Neural progenitor cell (in vitro differentiated cells): ENCODE measurements at regions not wholly inside any gene's neighbourhood (a gene's known extent, or its start where the extent isn't known, plus 50 kb on each side); places are given as distances from the start of the nearest gene placed in this dataset.

Experiments used
- DNase-seq: peaks from one replicate; pipeline ENCODE4 v3.0.0-alpha.2; 2016; ENCODE audit warnings: low spot score
- H2AFZ ChIP-seq: fragments of 200-600 bp; sonication (generic); replicated peaks from 2 replicates; pipeline ENCODE4 v1.6.1; 2016; ENCODE audit warnings: antibody characterized with exemption
- H3F3A ChIP-seq: fragments of 200-600 bp; sonication (generic); 2 replicates; pipeline ENCODE4 v1.6.1; 2016; ENCODE audit warnings: antibody characterized with exemption, low read depth
- H3K27ac ChIP-seq: fragments of 200-600 bp; sonication (generic); 2 replicates; pipeline ENCODE4 v1.5.1; 2016; ENCODE audit warnings: mild to moderate bottlenecking
- H3K27me3 ChIP-seq: fragments of 200-600 bp; sonication (generic); 2 replicates; pipeline ENCODE4 v1.6.1; 2016; ENCODE audit warnings: mild to moderate bottlenecking, moderate library complexity
- H3K36me3 ChIP-seq: fragments of 200-600 bp; sonication (generic); 2 replicates; pipeline ENCODE4 v1.5.1; 2016
- H3K4me1 ChIP-seq: fragments of 200-600 bp; sonication (generic); 2 replicates; pipeline ENCODE4 v1.6.1; 2016; ENCODE audit warnings: mixed run types
- H3K4me2 ChIP-seq: fragments of 200-600 bp; sonication (generic); 2 replicates; pipeline ENCODE4 v1.6.1; 2016
- H3K4me3 ChIP-seq: fragments of 200-600 bp; sonication (generic); 2 replicates; pipeline ENCODE4 v1.5.1; 2016
- H3K79me2 ChIP-seq: fragments of 200-600 bp; sonication (generic); 2 replicates; pipeline ENCODE4 v1.6.1; 2016; ENCODE audit warnings: low read depth
- H3K9ac ChIP-seq: fragments of 200-600 bp; sonication (generic); 2 replicates; pipeline ENCODE4 v1.6.1; 2016
- H3K9me3 ChIP-seq: fragments of 200-600 bp; sonication (generic); 2 replicates; pipeline ENCODE4 v1.5.1; 2016; ENCODE audit warnings: low read depth
- H4K20me1 ChIP-seq: fragments of 200-600 bp; sonication (generic); 2 replicates; pipeline ENCODE4 v1.6.1; 2016; ENCODE audit warnings: low read depth
- H3K27ac Mint-ChIP-seq: 3 replicates; pipeline ENCODE4 v1.8.0; 2021; ENCODE audit warnings: mixed read lengths
- H3K27me3 Mint-ChIP-seq: 2 replicates; pipeline ENCODE4 v1.8.0; 2022; ENCODE audit warnings: low read depth, mild to moderate bottlenecking, inconsistent platforms, moderate library complexity, mixed read lengths; ENCODE audit not compliant: insufficient read depth
- H3K36me3 Mint-ChIP-seq: 3 replicates; pipeline ENCODE4 v1.8.0; 2021; ENCODE audit warnings: mixed read lengths
- H3K4me1 Mint-ChIP-seq: 3 replicates; pipeline ENCODE4 v1.8.0; 2021; ENCODE audit warnings: mixed read lengths
- H3K4me3 Mint-ChIP-seq: 3 replicates; pipeline ENCODE4 v1.8.0; 2021; ENCODE audit warnings: mild to moderate bottlenecking, moderate library complexity, mixed read lengths
- H3K9me3 Mint-ChIP-seq: 3 replicates; pipeline ENCODE4 v1.8.0; 2020; ENCODE audit warnings: mixed read lengths
- EZH2 ChIP-seq: fragments of 200-600 bp; sonication (generic); IDR thresholded peaks from 2 replicates; pipeline ENCODE4 v1.6.1; 2017; ENCODE audit warnings: antibody characterized with exemption, mild to moderate bottlenecking, moderate library complexity
- EZH2phosphoT487 ChIP-seq: fragments of 200-600 bp; sonication (generic); IDR thresholded peaks from 2 replicates; pipeline ENCODE4 v1.6.1; 2017; ENCODE audit warnings: antibody characterized with exemption
- TF ChIP-seq, protein P1 (sequence below): fragments of 200-600 bp; sonication (generic); IDR thresholded peaks from 2 replicates; pipeline ENCODE4 v1.5.1; 2017; ENCODE audit warnings: antibody characterized with exemption, mild to moderate bottlenecking

DNA sequence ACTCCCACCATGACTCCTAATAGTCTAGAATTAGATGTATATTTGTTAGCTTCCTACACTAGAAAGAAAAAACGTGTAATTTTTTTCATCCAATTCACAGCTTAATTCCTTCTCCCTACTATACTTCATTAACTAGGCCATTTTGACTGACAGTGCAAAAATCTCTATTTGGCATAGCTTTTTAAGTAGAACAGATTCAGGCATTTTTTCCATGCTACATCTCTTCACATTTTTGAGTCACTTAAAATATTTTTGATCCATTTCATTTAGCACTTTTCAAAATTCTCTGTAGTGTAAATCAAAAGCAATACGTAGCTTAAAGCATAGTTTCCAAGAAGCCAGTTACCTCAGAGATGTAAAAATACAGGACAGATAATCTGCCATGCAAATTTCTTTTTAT is 391.1 kb upstream of the NPVF start:
- H3K4me1 ChIP-seq: no peaks in the 10 kb centered on the region
- no peak for DNase-seq
- Mint-ChIP-seq H3K4me1 (peaks cover 14% of the 10 kb centered on the region), H3K27me3 (no peaks in the 10 kb centered on the region), H3K9me3 (no peaks in the 10 kb centered on the region), H3K27ac (no peak overlapping the region), H3K36me3 (no peaks in the 10 kb centered on the region), H3K4me3 (no peak overlapping the region)
- no peaks in the 10 kb centered on the region for H4K20me1 ChIP-seq
- no peaks in the 10 kb centered on the region for H3K9me3 ChIP-seq
- no peaks in the 10 kb centered on the region for H3K36me3 ChIP-seq
- no peak overlapping the region for H3K4me3 ChIP-seq
- no peak overlapping the region for H3K9ac ChIP-seq
- H2AFZ ChIP-seq: no peak overlapping the region
- H3K4me2 ChIP-seq: no peak overlapping the region
- H3K27me3 ChIP-seq: no peaks in the 10 kb centered on the region
- H3F3A ChIP-seq: no peaks in the 10 kb centered on the region
- H3K79me2 ChIP-seq: no peaks in the 10 kb centered on the region
- no peak overlapping the region for H3K27ac ChIP-seq
- no peak for TF ChIP-seq EZH2phosphoT487
- no peak for TF ChIP-seq EZH2
- TF ChIP-seq, protein P1, sequence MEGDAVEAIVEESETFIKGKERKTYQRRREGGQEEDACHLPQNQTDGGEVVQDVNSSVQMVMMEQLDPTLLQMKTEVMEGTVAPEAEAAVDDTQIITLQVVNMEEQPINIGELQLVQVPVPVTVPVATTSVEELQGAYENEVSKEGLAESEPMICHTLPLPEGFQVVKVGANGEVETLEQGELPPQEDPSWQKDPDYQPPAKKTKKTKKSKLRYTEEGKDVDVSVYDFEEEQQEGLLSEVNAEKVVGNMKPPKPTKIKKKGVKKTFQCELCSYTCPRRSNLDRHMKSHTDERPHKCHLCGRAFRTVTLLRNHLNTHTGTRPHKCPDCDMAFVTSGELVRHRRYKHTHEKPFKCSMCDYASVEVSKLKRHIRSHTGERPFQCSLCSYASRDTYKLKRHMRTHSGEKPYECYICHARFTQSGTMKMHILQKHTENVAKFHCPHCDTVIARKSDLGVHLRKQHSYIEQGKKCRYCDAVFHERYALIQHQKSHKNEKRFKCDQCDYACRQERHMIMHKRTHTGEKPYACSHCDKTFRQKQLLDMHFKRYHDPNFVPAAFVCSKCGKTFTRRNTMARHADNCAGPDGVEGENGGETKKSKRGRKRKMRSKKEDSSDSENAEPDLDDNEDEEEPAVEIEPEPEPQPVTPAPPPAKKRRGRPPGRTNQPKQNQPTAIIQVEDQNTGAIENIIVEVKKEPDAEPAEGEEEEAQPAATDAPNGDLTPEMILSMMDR: no peak

DNA sequence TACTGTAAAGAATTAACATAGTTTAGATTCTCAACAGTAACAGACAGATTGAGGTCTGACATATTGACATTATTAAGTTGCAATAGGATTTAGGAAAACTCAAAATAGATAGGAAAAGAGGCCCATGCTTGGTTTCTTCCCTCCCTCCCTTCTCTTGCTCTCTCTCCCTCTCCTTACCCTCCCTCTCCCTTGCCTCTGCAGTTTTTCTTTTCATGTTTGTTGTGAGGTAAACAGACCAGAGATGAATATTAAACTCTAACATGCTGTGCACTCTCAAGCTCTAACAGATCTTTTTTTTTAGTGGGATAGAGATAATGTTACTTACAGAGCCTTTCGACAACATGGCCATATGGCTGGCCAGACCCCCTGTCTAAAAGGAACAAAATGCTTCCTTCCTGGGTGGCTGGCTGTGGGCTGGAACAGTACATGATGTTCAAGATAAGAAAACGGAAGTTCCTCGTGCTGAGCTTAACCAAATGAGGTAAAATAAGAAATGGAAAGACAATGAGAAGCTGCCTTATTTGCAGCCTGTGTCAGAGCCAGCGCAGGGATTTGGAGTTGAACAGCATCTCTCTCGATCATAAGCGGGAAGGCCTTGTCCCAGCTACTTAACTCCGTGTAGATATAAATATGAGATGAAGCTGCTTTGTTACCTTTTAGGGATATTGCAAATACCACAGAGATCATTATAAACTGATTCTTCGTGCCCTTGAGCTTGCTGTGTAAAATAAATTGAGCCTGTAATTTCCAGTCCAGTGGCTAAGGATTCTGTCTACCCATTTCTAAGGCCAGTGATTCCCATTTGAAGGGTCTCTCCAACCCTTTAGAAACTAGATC is 391.9 kb upstream of the NPVF start:
- TF ChIP-seq EZH2phosphoT487 (no peak), EZH2 (no peak)
- TF ChIP-seq, protein P1: no peak
- no peak overlapping the region for H3K4me3 ChIP-seq
- H3K4me3 Mint-ChIP-seq: no peak overlapping the region
- H3F3A ChIP-seq: no peaks in the 10 kb centered on the region
- no peak overlapping the region for H3K27ac ChIP-seq
- H3K9me3 ChIP-seq: no peaks in the 10 kb centered on the region
- H3K9me3 Mint-ChIP-seq: no peaks in the 10 kb centered on the region
- no peaks in the 10 kb centered on the region for H3K27me3 Mint-ChIP-seq
- H3K79me2 ChIP-seq: no peaks in the 10 kb centered on the region
- DNase-seq: no peak
- no peak overlapping the region for H3K4me2 ChIP-seq
- no peak overlapping the region for H3K9ac ChIP-seq
- no peak overlapping the region for H2AFZ ChIP-seq
- no peaks in the 10 kb centered on the region for H4K20me1 ChIP-seq
- H3K4me1 Mint-ChIP-seq: peaks cover 14% of the 10 kb centered on the region
- no peaks in the 10 kb centered on the region for H3K4me1 ChIP-seq
- no peaks in the 10 kb centered on the region for H3K27me3 ChIP-seq
- no peaks in the 10 kb centered on the region for H3K36me3 ChIP-seq
- no peaks in the 10 kb centered on the region for H3K36me3 Mint-ChIP-seq
- H3K27ac Mint-ChIP-seq: peak overlapping the region; percentile 65

DNA sequence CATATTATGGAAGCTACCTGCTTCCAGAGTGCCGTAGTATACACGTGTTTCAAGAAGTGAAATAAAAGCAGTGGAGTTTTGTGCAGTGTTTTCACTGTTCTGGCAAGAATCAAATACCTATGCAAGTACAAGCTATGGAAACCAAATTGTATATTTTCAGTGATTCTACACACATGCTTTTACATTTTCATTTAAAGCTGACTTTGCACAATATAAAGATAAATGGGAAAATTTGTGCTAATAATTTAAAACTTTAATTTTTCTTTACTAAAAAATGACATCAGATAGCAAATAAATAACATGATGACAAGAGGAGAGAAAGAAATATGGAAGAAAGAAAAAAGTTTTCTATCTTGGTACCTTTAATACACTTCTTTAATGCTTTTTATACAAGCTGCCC is 393.7 kb upstream of the NPVF start:
- Histone ChIP-seq H3K4me2 (no peak overlapping the region), H3K27me3 (no peaks in the 10 kb centered on the region), H3K4me3 (no peak overlapping the region), H2AFZ (no peak overlapping the region), H3K9me3 (no peaks in the 10 kb centered on the region), H3K36me3 (no peaks in the 10 kb centered on the region), H3K27ac (no peak overlapping the region), H4K20me1 (no peaks in the 10 kb centered on the region), H3F3A (no peaks in the 10 kb centered on the region), H3K9ac (no peak overlapping the region), H3K79me2 (no peaks in the 10 kb centered on the region), H3K4me1 (no peaks in the 10 kb centered on the region)
- TF ChIP-seq, protein P1: no peak
- no peak for TF ChIP-seq EZH2phosphoT487
- no peak for TF ChIP-seq EZH2
- DNase-seq: no peak
- no peaks in the 10 kb centered on the region for H3K27me3 Mint-ChIP-seq
- no peaks in the 10 kb centered on the region for H3K36me3 Mint-ChIP-seq
- H3K9me3 Mint-ChIP-seq: no peaks in the 10 kb centered on the region
- H3K4me1 Mint-ChIP-seq: peaks cover 17% of the 10 kb centered on the region
- H3K4me3 Mint-ChIP-seq: no peak overlapping the region
- H3K27ac Mint-ChIP-seq: no peak overlapping the region
